CD8-positive, alpha-beta memory T cell (primary cell): ENCODE measurements at regions not wholly inside any gene's neighbourhood (a gene's known extent, or its start where the extent isn't known, plus 50 kb on each side); places are given as distances from the start of the nearest gene placed in this dataset.
A peak's percentile ranks its signal among the peaks of the same experiment; 100 is the strongest.

Experiments
- CTCF ChIA-PET: fragments of 350-600 bp; sonication (Branson Sonifier 250); formaldehyde crosslinking; loops from one replicate; lab custom pipeline; 2021; ENCODE audit warnings: antibody characterized with exemption; lab: Charles Lee
- POLR2A ChIA-PET: fragments of 350-600 bp; sonication (Branson Sonifier 250); formaldehyde crosslinking; loops from one replicate; lab custom pipeline; 2021; ENCODE audit warnings: antibody characterized with exemption; lab: Charles Lee
- DNase-seq, 5 donors: peaks; one replicate each; pipeline versions ENCODE4 v3.0.0 to v3.0.0-alpha.2; 2020 to 2022; ENCODE audit warnings: mixed read lengths in 1 of 5
- H3K27ac ChIP-seq: one replicate; pipeline ENCODE4 v1.7.0; 2013; ENCODE audit warnings: low read depth, mild to moderate bottlenecking, low read length, moderate library complexity
- H3K27me3 ChIP-seq: 2 replicates; pipeline ENCODE4 v1.7.0; 2013; ENCODE audit warnings: low read length, mild to moderate bottlenecking; ENCODE audit not compliant: insufficient read depth, poor library complexity, severe bottlenecking
- H3K36me3 ChIP-seq: 2 replicates; pipeline ENCODE4 v1.7.0; 2013; ENCODE audit warnings: mild to moderate bottlenecking, low read length, moderate library complexity; ENCODE audit not compliant: insufficient read depth
- H3K4me1 ChIP-seq: 2 replicates; pipeline ENCODE4 v1.7.0; 2013; ENCODE audit warnings: mild to moderate bottlenecking, low read length, moderate library complexity; ENCODE audit not compliant: insufficient read depth
- H3K4me3 ChIP-seq: 2 replicates; pipeline ENCODE4 v1.7.0; 2013; ENCODE audit warnings: mild to moderate bottlenecking, low read length
- H3K9me3 ChIP-seq: 2 replicates; pipeline ENCODE4 v1.7.0; 2013; ENCODE audit warnings: mild to moderate bottlenecking, low read length
- H3K27ac Mint-ChIP-seq, 8 donors: one replicate each; pipeline ENCODE4 v1.8.0; 2020 to 2021; ENCODE audit warnings: mixed read lengths in 8 of 8, mild to moderate bottlenecking in 6 of 8, inconsistent platforms in 3 of 8, moderate library complexity in 3 of 8
- H3K27me3 Mint-ChIP-seq, 2 donors: one replicate each; pipeline ENCODE4 v1.8.0; 2020 to 2021; ENCODE audit warnings: mixed read lengths in 2 of 2, mild to moderate bottlenecking in 1 of 2, moderate library complexity in 1 of 2
- H3K36me3 Mint-ChIP-seq, 3 donors: one replicate each; pipeline ENCODE4 v1.8.0; 2020 to 2021; ENCODE audit warnings: mixed read lengths in 3 of 3, inconsistent platforms in 1 of 3, mild to moderate bottlenecking in 1 of 3
- H3K4me1 Mint-ChIP-seq, 3 donors: one replicate each; pipeline ENCODE4 v1.8.0; 2020 to 2021; ENCODE audit warnings: mixed read lengths in 3 of 3, inconsistent platforms in 1 of 3, mild to moderate bottlenecking in 1 of 3
- H3K4me3 Mint-ChIP-seq, 7 donors: one replicate each; pipeline ENCODE4 v1.8.0; 2020 to 2021; ENCODE audit warnings: mixed read lengths in 7 of 7, mild to moderate bottlenecking in 6 of 7, moderate library complexity in 4 of 7, inconsistent platforms in 2 of 7
- H3K9me3 Mint-ChIP-seq, 5 donors: one replicate each; pipeline ENCODE4 v1.8.0; 2020 to 2022; ENCODE audit warnings: mixed read lengths in 5 of 5, mild to moderate bottlenecking in 3 of 5, moderate library complexity in 2 of 5, inconsistent platforms in 1 of 5

DNA sequence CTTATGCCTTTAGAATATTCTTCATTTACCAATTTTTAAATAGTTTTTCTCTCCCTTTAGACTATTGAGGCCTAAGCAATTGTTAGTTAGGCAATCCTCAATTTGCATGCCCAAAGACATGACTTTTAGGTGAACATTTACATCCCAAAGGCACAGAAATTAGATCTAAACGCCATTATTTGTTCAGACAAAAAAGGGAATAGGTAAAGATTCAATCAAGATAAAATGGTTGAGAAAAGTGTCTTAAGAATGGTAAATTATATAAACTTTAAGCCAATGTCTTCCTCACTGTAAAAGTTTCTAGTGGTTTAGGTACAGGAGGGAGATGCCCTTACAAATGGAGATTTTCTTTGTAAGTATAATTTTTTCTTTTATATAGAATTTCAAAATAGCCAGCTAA is 50.2 kb upstream of the MME start:
- H3K9me3 ChIP-seq: no peaks in the 10 kb centered on the region
- H3K4me3 ChIP-seq: no peak overlapping the region
- H3K36me3 Mint-ChIP-seq: no peaks in the 10 kb centered on the region
- no peaks in the 10 kb centered on the region for H3K27me3 ChIP-seq
- H3K4me1 ChIP-seq: no peaks in the 10 kb centered on the region
- no peaks in the 10 kb centered on the region for H3K4me1 Mint-ChIP-seq
- H3K9me3 Mint-ChIP-seq: peaks cover 3 to 10% (median 8%) of the 10 kb centered on the region in 5 donors
- no peak for DNase-seq
- H3K36me3 ChIP-seq: no peaks in the 10 kb centered on the region
- no peak overlapping the region for H3K27ac Mint-ChIP-seq
- H3K27me3 Mint-ChIP-seq: no peaks in the 10 kb centered on the region
- no peak overlapping the region for H3K4me3 Mint-ChIP-seq
- ChIA-PET POLR2A (no interaction called here), CTCF (no interaction called here)
- H3K27ac ChIP-seq: no peak overlapping the region

DNA sequence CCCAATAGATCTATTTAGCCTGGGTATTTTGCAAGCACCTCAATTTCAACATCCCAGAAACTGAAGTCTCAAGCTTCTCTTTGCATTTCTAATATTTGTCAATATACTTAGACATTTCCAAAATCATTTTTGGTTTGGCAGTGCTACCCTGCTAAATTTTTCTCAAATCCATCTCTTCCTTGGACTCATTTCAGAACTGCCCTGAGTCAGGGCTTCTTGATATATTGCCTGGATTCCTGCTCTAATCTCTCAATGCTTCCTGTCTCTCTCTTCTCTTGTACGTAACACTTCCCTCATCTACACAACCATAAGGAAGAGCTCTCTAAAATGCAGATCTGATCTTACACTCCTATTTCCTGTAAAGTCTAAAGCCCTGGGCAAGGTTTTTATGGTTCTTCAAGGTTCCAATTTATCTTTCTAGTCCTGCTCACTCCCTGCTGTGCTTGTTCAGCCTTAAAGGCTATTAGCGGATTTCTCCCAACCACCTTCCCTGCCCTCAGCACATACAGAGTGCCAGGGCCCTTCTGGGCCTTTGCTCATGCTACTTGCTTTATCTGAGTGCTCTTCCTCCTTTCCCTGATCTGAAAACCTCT is 53.0 kb upstream of the MME start:
- H3K4me3 ChIP-seq: no peak overlapping the region
- no peaks in the 10 kb centered on the region for H3K4me1 ChIP-seq
- no peaks in the 10 kb centered on the region for H3K36me3 ChIP-seq
- peak overlapping the region; percentile 10 for H3K27ac ChIP-seq
- no peak for DNase-seq
- H3K9me3 Mint-ChIP-seq: peaks cover 3 to 10% (median 8%) of the 10 kb centered on the region in 5 donors
- H3K27me3 ChIP-seq: no peaks in the 10 kb centered on the region
- no peaks in the 10 kb centered on the region for H3K36me3 Mint-ChIP-seq
- ChIA-PET CTCF (no interaction called here), POLR2A (no interaction called here)
- no peak overlapping the region for H3K27ac Mint-ChIP-seq
- no peaks in the 10 kb centered on the region for H3K4me1 Mint-ChIP-seq
- H3K9me3 ChIP-seq: no peaks in the 10 kb centered on the region
- H3K27me3 Mint-ChIP-seq: no peaks in the 10 kb centered on the region
- no peak overlapping the region for H3K4me3 Mint-ChIP-seq

DNA sequence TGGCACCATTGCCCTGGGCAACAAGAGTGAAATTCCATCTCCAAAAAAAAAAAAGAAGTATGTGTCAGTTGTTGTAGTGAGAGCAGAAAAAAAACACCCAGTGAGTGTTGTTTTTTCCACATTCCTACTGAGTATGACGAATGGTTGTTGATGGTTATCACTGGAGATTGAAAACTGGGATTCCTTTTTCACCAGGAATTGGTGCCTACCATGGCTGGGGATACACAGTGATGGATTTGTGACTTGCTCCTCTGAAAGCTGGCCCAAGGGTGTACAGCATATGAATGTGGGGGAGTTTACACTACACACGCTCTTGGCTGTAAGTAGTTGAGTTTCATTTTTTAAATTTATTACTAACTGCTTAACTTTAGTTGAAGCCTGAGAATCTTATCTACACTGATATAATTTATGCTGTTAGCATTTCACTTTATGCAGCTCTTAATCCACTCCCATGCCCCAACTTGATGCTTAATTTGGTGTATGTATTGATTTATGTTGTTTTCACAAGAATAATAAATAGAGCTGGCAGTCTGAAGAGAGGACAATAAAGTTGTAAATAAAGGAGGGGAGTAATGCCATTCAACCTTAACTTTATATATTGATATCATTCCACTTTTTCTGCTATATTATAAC is 56.0 kb upstream of the MME start:
- H3K27me3 ChIP-seq: no peaks in the 10 kb centered on the region
- Mint-ChIP-seq H3K27me3 (no peaks in the 10 kb centered on the region), H3K4me3 (no peak overlapping the region), H3K27ac (no peak overlapping the region), H3K4me1 (no peaks in the 10 kb centered on the region), H3K9me3 (peaks cover 2 to 6% (median 5%) of the 10 kb centered on the region in 5 donors), H3K36me3 (no peaks in the 10 kb centered on the region)
- no peaks in the 10 kb centered on the region for H3K36me3 ChIP-seq
- ChIA-PET POLR2A (no interaction called here), CTCF (no interaction called here)
- no peak for DNase-seq
- H3K4me1 ChIP-seq: no peaks in the 10 kb centered on the region
- no peaks in the 10 kb centered on the region for H3K9me3 ChIP-seq
- H3K4me3 ChIP-seq: no peak overlapping the region
- no peak overlapping the region for H3K27ac ChIP-seq

DNA sequence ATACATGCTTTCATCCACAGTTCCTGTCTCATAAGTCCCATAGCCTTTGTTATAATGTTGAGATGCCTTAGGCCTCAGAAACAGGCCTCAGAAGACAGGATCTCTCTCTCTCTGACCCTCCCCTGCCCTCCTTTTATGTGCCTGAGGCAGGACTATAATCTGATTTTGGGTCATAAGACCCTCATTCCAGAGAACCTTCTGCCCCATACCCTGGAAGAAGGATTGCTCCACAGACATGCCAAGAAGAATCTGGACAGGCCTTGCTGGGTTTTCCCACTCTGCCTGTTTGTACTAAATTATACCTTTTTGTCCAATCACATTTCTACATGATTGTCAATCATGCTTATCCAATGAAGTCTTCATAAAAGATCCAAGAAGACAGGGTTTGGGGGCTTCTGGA is 57.2 kb upstream of the MME start:
- Mint-ChIP-seq H3K9me3 (peaks cover 0 to 3% (median under 1%) of the 10 kb centered on the region in 5 donors), H3K27me3 (no peaks in the 10 kb centered on the region), H3K36me3 (no peaks in the 10 kb centered on the region), H3K27ac (no peak overlapping the region), H3K4me3 (no peak overlapping the region), H3K4me1 (no peaks in the 10 kb centered on the region)
- Histone ChIP-seq H3K27ac (no peak overlapping the region), H3K4me1 (no peaks in the 10 kb centered on the region), H3K4me3 (no peak overlapping the region), H3K9me3 (no peaks in the 10 kb centered on the region), H3K27me3 (no peaks in the 10 kb centered on the region), H3K36me3 (no peaks in the 10 kb centered on the region)
- ChIA-PET CTCF (no interaction called here), POLR2A (no interaction called here)
- DNase-seq: no peak

DNA sequence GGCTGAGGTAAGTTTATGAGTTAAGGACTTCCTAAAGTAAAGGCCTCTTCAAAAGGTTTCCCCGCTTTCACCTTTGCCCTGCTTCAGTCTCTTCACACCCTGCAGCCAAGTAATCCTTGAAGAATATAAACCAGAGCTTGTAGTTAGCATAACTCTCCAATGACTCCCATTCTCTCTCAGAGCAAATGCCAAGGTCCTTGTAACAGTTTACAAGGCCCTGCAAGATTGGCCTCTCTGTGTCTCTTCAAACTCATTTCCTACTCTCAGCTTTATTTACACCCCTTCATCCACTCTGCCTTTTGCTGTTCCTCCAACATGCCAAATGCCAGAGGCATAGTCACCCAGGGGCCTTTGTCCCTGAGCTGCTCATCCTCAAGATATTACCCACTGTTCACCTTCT is 60.5 kb upstream of the MME start:
- H3K27ac ChIP-seq: no peak overlapping the region
- ChIA-PET CTCF (no interaction called here), POLR2A (no interaction called here)
- no peaks in the 10 kb centered on the region for H3K27me3 ChIP-seq
- Mint-ChIP-seq H3K27ac (no peak overlapping the region), H3K27me3 (no peaks in the 10 kb centered on the region), H3K4me1 (no peaks in the 10 kb centered on the region), H3K4me3 (no peak overlapping the region), H3K36me3 (no peaks in the 10 kb centered on the region), H3K9me3 (peaks cover 0 to 3% (median 0%) of the 10 kb centered on the region in 5 donors)
- no peaks in the 10 kb centered on the region for H3K36me3 ChIP-seq
- no peak for DNase-seq
- H3K4me3 ChIP-seq: no peak overlapping the region
- H3K4me1 ChIP-seq: no peaks in the 10 kb centered on the region
- H3K9me3 ChIP-seq: no peaks in the 10 kb centered on the region

DNA sequence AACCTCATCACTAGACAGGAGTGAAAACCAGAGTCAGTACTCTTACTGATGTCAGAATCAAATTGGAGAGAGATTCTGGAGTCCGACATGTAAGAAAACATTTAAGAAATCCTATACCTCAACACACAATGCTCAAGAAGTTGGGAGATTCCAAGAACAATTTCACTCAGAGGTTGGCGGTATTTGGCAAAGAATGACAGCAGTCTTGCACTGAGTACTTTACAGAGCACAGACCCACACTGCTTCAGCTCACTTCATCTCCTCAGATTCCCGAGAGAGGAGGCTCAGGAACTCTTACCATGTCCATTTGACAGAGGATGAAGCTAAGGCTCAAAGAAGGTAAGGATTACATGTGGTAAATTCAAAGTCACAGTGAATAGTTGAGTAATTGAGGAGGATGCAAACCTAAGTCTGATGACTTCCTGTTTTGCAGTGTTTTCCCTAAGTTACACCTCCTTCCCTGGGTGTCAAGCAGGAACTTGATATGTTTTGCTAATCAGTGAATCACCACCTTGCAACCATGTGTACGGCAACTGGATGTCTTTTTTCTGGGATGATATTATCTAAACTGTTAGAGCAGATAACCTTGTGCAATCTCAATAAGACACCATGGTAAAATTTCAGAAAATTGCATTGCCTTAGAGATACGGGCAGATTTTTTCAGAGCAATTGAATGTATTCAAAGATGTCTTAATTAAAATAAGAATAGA is 61.3 kb upstream of the MME start:
- Mint-ChIP-seq H3K4me3 (no peak overlapping the region), H3K27me3 (no peaks in the 10 kb centered on the region), H3K27ac (no peak overlapping the region), H3K36me3 (no peaks in the 10 kb centered on the region), H3K9me3 (peaks cover 0 to 3% (median 0%) of the 10 kb centered on the region in 5 donors), H3K4me1 (no peaks in the 10 kb centered on the region)
- Histone ChIP-seq H3K4me1 (no peaks in the 10 kb centered on the region), H3K27me3 (no peaks in the 10 kb centered on the region), H3K9me3 (no peaks in the 10 kb centered on the region), H3K4me3 (no peak overlapping the region), H3K27ac (no peak overlapping the region), H3K36me3 (no peaks in the 10 kb centered on the region)
- DNase-seq: no peak
- POLR2A ChIA-PET: no interaction called here
- CTCF ChIA-PET: no interaction called here

DNA sequence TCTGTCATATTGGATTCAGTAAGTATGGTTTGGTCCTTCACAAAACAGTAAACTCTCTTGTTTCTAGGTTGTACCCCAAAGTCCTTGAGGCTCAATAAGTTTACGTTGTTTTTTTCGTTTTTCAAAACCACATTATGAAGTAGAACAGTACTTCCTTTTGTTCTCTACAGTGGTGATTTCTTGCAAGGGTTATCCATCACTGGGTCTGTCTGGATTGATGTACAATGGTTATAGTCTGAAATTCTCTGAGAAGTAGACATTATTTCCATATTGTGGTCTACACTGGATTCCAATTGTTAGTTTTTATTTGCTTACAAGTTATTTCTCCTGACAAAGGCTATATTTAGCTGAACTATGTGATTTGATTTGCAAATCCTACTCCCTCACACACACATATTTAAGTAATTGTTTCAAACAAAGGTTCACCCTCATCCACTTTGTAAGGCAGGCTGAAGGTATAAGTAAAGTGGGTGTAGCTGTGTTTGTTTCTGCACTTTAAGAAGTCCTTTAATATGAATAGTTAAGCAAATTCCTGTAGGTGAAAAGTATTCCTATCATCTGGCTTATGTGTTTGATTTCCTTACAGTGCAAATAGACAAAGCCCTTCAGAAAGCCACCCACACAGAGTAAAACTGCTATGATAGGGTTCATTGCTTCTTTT is 64.2 kb upstream of the MME start:
- Mint-ChIP-seq H3K36me3 (peaks cover 0 to 1% (median 0%) of the 10 kb centered on the region in 3 donors), H3K9me3 (peaks cover 0 to 5% (median 2%) of the 10 kb centered on the region in 5 donors), H3K4me1 (no peaks in the 10 kb centered on the region), H3K4me3 (no peak overlapping the region), H3K27me3 (no peaks in the 10 kb centered on the region), H3K27ac (no peak overlapping the region)
- no peaks in the 10 kb centered on the region for H3K9me3 ChIP-seq
- POLR2A ChIA-PET: no interaction called here
- H3K27ac ChIP-seq: no peak overlapping the region
- CTCF ChIA-PET: no interaction called here
- no peaks in the 10 kb centered on the region for H3K27me3 ChIP-seq
- H3K4me1 ChIP-seq: no peaks in the 10 kb centered on the region
- H3K4me3 ChIP-seq: no peak overlapping the region
- H3K36me3 ChIP-seq: no peaks in the 10 kb centered on the region
- no peak for DNase-seq

DNA sequence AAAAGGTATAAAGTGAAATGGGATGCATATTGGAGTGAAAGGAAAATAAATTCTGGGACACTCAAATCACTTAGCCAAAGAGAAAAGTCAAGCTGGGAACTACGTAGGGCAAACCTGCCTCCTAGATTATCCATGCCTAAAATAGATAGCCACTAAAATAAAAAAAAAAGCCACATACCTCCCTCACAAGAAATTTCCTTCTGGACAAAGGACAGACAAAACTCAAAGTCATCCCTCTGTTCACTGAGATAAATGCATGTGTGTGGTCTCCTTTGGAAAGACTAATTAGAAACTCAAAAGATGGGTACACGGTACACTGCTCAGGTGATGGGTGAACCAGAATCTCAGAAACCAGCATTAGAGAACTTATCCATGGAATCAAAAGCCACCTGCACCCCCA is 65.2 kb upstream of the MME start:
- Mint-ChIP-seq H3K9me3 (peaks cover 0 to 5% (median 2%) of the 10 kb centered on the region in 5 donors), H3K27ac (no peak overlapping the region), H3K36me3 (peaks cover 0 to 2% (median 0%) of the 10 kb centered on the region in 3 donors), H3K27me3 (no peaks in the 10 kb centered on the region), H3K4me3 (no peak overlapping the region), H3K4me1 (no peaks in the 10 kb centered on the region)
- no peaks in the 10 kb centered on the region for H3K4me1 ChIP-seq
- H3K9me3 ChIP-seq: no peaks in the 10 kb centered on the region
- POLR2A ChIA-PET: no interaction called here
- H3K36me3 ChIP-seq: no peaks in the 10 kb centered on the region
- DNase-seq: no peak
- no peak overlapping the region for H3K4me3 ChIP-seq
- no peaks in the 10 kb centered on the region for H3K27me3 ChIP-seq
- CTCF ChIA-PET: no interaction called here
- H3K27ac ChIP-seq: no peak overlapping the region
